H1 (cell line): ENCODE measurements at regions not wholly inside any gene's neighbourhood (a gene's known extent, or its start where the extent isn't known, plus 50 kb on each side); places are given as distances from the start of the nearest gene placed in this dataset.

Source experiments
- BCL11A ChIP-seq, 2 experiments: IDR thresholded peaks; one replicate each; pipeline ENCODE4 v1.6.1; 2011; ENCODE audit warnings: low read depth in 2 of 2, low read length in 2 of 2, mild to moderate bottlenecking in 2 of 2
- CHD7 ChIP-seq: fragments of 300-600 bp; sonication (generic); IDR thresholded peaks from 2 replicates; pipeline ENCODE4 v1.7.1; 2012; ENCODE audit warnings: low read length, moderate library complexity, mild to moderate bottlenecking, inconsistent platforms; ENCODE audit not compliant: insufficient replicate concordance
- E2F6 ChIP-seq: IDR thresholded peaks from 2 replicates; pipeline ENCODE4 v1.6.1; 2012; ENCODE audit warnings: inconsistent platforms
- SP1 ChIP-seq: IDR thresholded peaks from 2 replicates; pipeline ENCODE4 v1.6.1; 2011; ENCODE audit warnings: low read depth, low read length
- TAF7 ChIP-seq: optimal IDR thresholded peaks from 2 replicates; pipeline ENCODE3; 2011; ENCODE audit warnings: low read depth, mild to moderate bottlenecking, inconsistent platforms, low read length, moderate library complexity, borderline replicate concordance
- TEAD4 ChIP-seq: IDR thresholded peaks from 2 replicates; pipeline ENCODE4 v1.6.1; 2012; ENCODE audit warnings: low read depth, low read length, inconsistent platforms, mixed read lengths
- YY1 ChIP-seq: IDR thresholded peaks from 2 replicates; pipeline ENCODE4 v1.6.1; 2011; ENCODE audit warnings: low read depth, mild to moderate bottlenecking, low read length

DNA sequence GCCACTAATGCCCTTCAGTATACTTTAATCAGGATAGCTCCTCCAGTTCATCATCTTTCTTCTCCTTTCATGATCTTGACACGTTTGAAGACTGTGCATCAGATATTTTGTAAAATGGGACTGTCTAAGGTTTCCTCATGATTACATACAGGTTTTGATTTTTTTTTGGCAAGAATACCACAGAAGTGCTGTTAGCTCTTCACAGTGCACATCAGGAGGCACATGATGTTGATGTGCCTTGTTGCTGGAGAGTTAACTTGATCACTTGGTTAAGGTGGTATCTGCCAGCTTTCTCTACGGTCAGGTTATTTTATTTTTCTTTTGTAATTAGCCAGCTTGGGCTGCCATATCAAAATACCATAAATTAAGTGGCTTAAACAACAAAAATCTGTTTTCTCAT is 128.6 kb upstream of the IVNS1ABP start (continued):
- TF ChIP-seq CHD7, result no peak
- no peak for TF ChIP-seq TAF7
- TF ChIP-seq SP1, result no peak
- no peak for TF ChIP-seq TEAD4
- no peak for TF ChIP-seq YY1
- no peak for TF ChIP-seq BCL11A (IDR thresholded peaks at IDR 0.05; ENCODE audit: low read depth in 2 of 2, low read length in 2 of 2)
- TF ChIP-seq E2F6, result no peak
